HepG2 (cell line): ENCODE measurements at regions not wholly inside any gene's neighbourhood (a gene's known extent, or its start where the extent isn't known, plus 50 kb on each side); places are given as distances from the start of the nearest gene placed in this dataset.

Experiments used
- ATAC-seq: fragments of 200-7000 bp; cut with Tn5 transposase; 3 replicates; pipeline ENCODE4 v1.9.1; 2020; ENCODE audit warnings: mild to moderate bottlenecking, moderate library complexity
- BruUV-seq: library from RNA; stranded (reverse); fragments of 400-500 nt; replicated peaks from 2 replicates; lab custom pipeline; 2021; lab: Mats Ljungman, UMichigan
- CTCF ChIA-PET: fragments of 300-600 bp; formaldehyde crosslinking; extraction: SDS; loops from one replicate; lab custom pipeline; 2021; ENCODE audit warnings: low total read pairs, inconsistent platforms, low intra/inter-chr PET ratio; lab: Yijun Ruan, JAX
- POLR2A ChIA-PET: fragments of 350-600 bp; sonication (Branson Sonifier 250); formaldehyde crosslinking; loops from one replicate; lab custom pipeline; 2020; ENCODE audit warnings: antibody characterized with exemption, inconsistent platforms; lab: Yijun Ruan, JAX
- DNase-seq: peaks from one replicate; pipeline ENCODE4 v3.0.0-alpha.2; 2015; ENCODE audit warnings: low spot score
- FAIRE-seq: peaks from 3 replicates; lab custom pipeline; 2011; peaks lifted over from hg19 to GRCh38; lab: Jason Lieb, UNC
- H2AFZ ChIP-seq: one replicate; pipeline ENCODE4 v1.6.1; 2011; ENCODE audit warnings: low read length, inconsistent platforms
- H3K27ac ChIP-seq: fragments of 300-600 bp; 3 replicates; pipeline ENCODE4 v1.8.0; 2011; ENCODE audit warnings: mixed run types, mild to moderate bottlenecking, mixed read lengths, low read length, inconsistent platforms; ENCODE audit not compliant: insufficient read depth; ENCODE audit errors: extremely low read length
- H3K27me3 ChIP-seq, 2 experiments: fragments of 200-600 bp in 1 of 2; 2 replicates in 1 of 2; 3 replicates in 1 of 2; pipeline versions ENCODE4 v1.6.0 to v1.8.0; 2011; ENCODE audit warnings: low read length in 2 of 2, mild to moderate bottlenecking in 2 of 2, moderate library complexity in 2 of 2, inconsistent platforms in 1 of 2; ENCODE audit not compliant: insufficient read depth in 2 of 2, control insufficient read depth in 1 of 2
- H3K36me3 ChIP-seq, 2 experiments: fragments of 200-600 bp in 1 of 2; replicated peaks in 1 of 2; 2 replicates in 1 of 2; 3 replicates in 1 of 2; pipeline versions ENCODE4 v1.5.1 to v1.8.0; 2011; ENCODE audit warnings: low read length in 2 of 2, inconsistent platforms in 1 of 2; ENCODE audit not compliant: insufficient read depth in 2 of 2, control insufficient read depth in 1 of 2
- H3K4me1 ChIP-seq: 2 replicates; pipeline ENCODE4 v1.5.1; 2012; ENCODE audit warnings: low read length, inconsistent platforms; ENCODE audit not compliant: insufficient read depth
- H3K4me2 ChIP-seq: 2 replicates; pipeline ENCODE4 v1.6.0; 2011; ENCODE audit warnings: low read depth, low read length, inconsistent platforms
- H3K4me3 ChIP-seq, 3 experiments: fragments of 200-600 bp in 1 of 3; sonication (generic), shearing (Covaris generic) in 1 of 3; replicated peaks in 1 of 3; 2 replicates each; pipeline ENCODE4 v1.5.1; 2011 to 2016; ENCODE audit warnings: low read length in 3 of 3, inconsistent platforms in 2 of 3, low read depth in 2 of 3, mild to moderate bottlenecking in 2 of 3, control low read depth in 1 of 3, mixed read lengths in 1 of 3; ENCODE audit not compliant: insufficient read depth in 1 of 3
- H3K79me2 ChIP-seq: one replicate; pipeline ENCODE4 v1.6.1; 2011; ENCODE audit warnings: low read length, inconsistent platforms; ENCODE audit not compliant: insufficient read depth
- H3K9ac ChIP-seq: 2 replicates; pipeline ENCODE4 v1.6.0; 2011; ENCODE audit warnings: mild to moderate bottlenecking, low read depth, low read length, inconsistent platforms; ENCODE audit not compliant: insufficient read depth
- H3K9me3 ChIP-seq: 2 replicates; pipeline ENCODE4 v1.5.1; 2012; ENCODE audit warnings: mild to moderate bottlenecking, low read length
- H4K20me1 ChIP-seq: 2 replicates; pipeline ENCODE4 v1.6.0; 2011; ENCODE audit warnings: inconsistent platforms, mild to moderate bottlenecking, low read length, moderate library complexity; ENCODE audit not compliant: insufficient read depth
- ARNTL ChIP-seq: sonication (generic); formaldehyde crosslinking; IDR thresholded peaks from 2 replicates; pipeline ENCODE4 v1.4.0; 2020; ENCODE audit warnings: mild to moderate bottlenecking, missing genetic modification reagents
- HCFC1 ChIP-seq: fragments of 150-350 bp; IDR thresholded peaks from 2 replicates; pipeline ENCODE4 v1.6.1; 2014; ENCODE audit warnings: low read depth, low read length
- HOXA9 ChIP-seq: sonication (generic); formaldehyde crosslinking; IDR thresholded peaks from 2 replicates; pipeline ENCODE4 v1.8.1; 2022; ENCODE audit warnings: missing genetic modification reagents, mild to moderate bottlenecking, moderate library complexity, borderline replicate concordance
- JUN ChIP-seq: sonication (generic); formaldehyde crosslinking; IDR thresholded peaks from 2 replicates; pipeline ENCODE4 v1.4.0; 2020; ENCODE audit warnings: mild to moderate bottlenecking, missing genetic modification reagents
- SALL1 ChIP-seq: sonication (generic); formaldehyde crosslinking; IDR thresholded peaks from 2 replicates; pipeline ENCODE4 v1.8.0; 2022; ENCODE audit warnings: mild to moderate bottlenecking, missing genetic modification reagents
- SMAD1 ChIP-seq: sonication (generic); formaldehyde crosslinking; IDR thresholded peaks from 2 replicates; pipeline ENCODE4 v1.4.0; 2020; ENCODE audit warnings: missing genetic modification reagents, low read depth, mild to moderate bottlenecking, borderline replicate concordance
- SP1 ChIP-seq, 2 experiments: fragments of 450-650 bp in 1 of 2; sonication (generic) in 1 of 2; formaldehyde crosslinking in 1 of 2; IDR thresholded peaks; 2 replicates each; pipeline versions ENCODE4 v1.4.0 to v1.6.1; 2016 to 2020; ENCODE audit warnings: missing genetic modification reagents in 1 of 2
- ZNF326 ChIP-seq: sonication (generic); formaldehyde crosslinking; IDR thresholded peaks from 2 replicates; pipeline ENCODE4 v1.4.0; 2020; ENCODE audit warnings: missing genetic modification reagents, borderline replicate concordance
- ZNF354B ChIP-seq: sonication (generic); formaldehyde crosslinking; IDR thresholded peaks from 2 replicates; pipeline ENCODE4 v1.8.0; 2022; ENCODE audit warnings: mild to moderate bottlenecking, missing genetic modification reagents
- ZNF446 ChIP-seq: sonication (generic); formaldehyde crosslinking; IDR thresholded peaks from 2 replicates; pipeline ENCODE4 v1.5.0; 2020; ENCODE audit warnings: mild to moderate bottlenecking, missing genetic modification reagents
- ZNF484 ChIP-seq: sonication (generic); formaldehyde crosslinking; IDR thresholded peaks from 2 replicates; pipeline ENCODE4 v1.5.1; 2020; ENCODE audit warnings: mild to moderate bottlenecking, low read depth, missing genetic modification reagents, borderline replicate concordance
- ZNF782 ChIP-seq: sonication (generic); formaldehyde crosslinking; IDR thresholded peaks from 2 replicates; pipeline ENCODE4 v1.4.0; 2020; ENCODE audit warnings: missing genetic modification reagents, mild to moderate bottlenecking, borderline replicate concordance
- ZNF878 ChIP-seq: sonication (generic); formaldehyde crosslinking; IDR thresholded peaks from 2 replicates; pipeline ENCODE4 v1.8.1; 2023; ENCODE audit warnings: mild to moderate bottlenecking, missing genetic modification reagents, moderate library complexity
- ZSCAN9 ChIP-seq: IDR thresholded peaks from 2 replicates; pipeline ENCODE4 v1.6.1; 2016; ENCODE audit warnings: borderline replicate concordance
- WGBS: methylation state at CpG from one replicate; pipeline ENCODE4 v1.1.6; 2017; ENCODE audit warnings: low lambda C conversion rate; 5-methylcytosine and 5-hydroxymethylcytosine counted together
- in situ Hi-C: cut with HindIII; loops from 2 replicates; pipeline ENCODE4 v1.10.0; 2017; ENCODE audit warnings: low pct_unique_long_range_greater_than_20kb; ENCODE audit not compliant: extremely low pct_ligation_motif_present
- intact Hi-C: fragments of 100-400 bp; cut with micrococcal nuclease; formaldehyde crosslinking; loops from one replicate; pipeline ENCODE4 v1.10.0; 2022; ENCODE audit not compliant: unreplicated experiment
- TF ChIP-seq, protein P1 (sequence below): sonication (generic); formaldehyde crosslinking; IDR thresholded peaks from 2 replicates; pipeline ENCODE4 v1.8.1; 2022; ENCODE audit warnings: low read depth, mild to moderate bottlenecking, missing genetic modification reagents
- TF ChIP-seq, protein P2 (sequence below): sonication (generic); formaldehyde crosslinking; IDR thresholded peaks from 2 replicates; pipeline ENCODE4 v1.4.0; 2020; ENCODE audit warnings: missing genetic modification reagents
- TF ChIP-seq, protein P3 (sequence below): sonication (generic); formaldehyde crosslinking; IDR thresholded peaks from 2 replicates; pipeline ENCODE4 v1.5.1; 2020; ENCODE audit warnings: missing genetic modification reagents, mild to moderate bottlenecking, borderline replicate concordance

DNA sequence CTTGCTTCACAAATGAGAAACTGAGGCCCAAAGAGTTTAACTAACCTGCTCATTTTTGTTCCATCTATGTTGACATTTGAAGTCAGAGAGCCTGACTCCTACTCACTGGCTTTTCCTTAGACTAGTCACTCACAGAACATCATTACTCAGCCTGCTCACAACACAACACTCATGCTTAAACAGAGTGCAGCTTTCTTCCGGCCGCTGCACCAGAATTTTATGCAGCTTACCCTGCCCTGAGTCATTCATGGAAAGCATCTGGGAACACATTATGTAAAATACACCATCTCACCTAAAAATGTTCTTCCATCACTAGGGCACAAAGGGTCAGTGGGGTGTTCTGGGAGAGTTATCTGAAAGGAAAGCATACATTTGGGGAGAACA, 303.4 kb downstream of the SPRY2 start (continued):
- TF ChIP-seq, protein P1, sequence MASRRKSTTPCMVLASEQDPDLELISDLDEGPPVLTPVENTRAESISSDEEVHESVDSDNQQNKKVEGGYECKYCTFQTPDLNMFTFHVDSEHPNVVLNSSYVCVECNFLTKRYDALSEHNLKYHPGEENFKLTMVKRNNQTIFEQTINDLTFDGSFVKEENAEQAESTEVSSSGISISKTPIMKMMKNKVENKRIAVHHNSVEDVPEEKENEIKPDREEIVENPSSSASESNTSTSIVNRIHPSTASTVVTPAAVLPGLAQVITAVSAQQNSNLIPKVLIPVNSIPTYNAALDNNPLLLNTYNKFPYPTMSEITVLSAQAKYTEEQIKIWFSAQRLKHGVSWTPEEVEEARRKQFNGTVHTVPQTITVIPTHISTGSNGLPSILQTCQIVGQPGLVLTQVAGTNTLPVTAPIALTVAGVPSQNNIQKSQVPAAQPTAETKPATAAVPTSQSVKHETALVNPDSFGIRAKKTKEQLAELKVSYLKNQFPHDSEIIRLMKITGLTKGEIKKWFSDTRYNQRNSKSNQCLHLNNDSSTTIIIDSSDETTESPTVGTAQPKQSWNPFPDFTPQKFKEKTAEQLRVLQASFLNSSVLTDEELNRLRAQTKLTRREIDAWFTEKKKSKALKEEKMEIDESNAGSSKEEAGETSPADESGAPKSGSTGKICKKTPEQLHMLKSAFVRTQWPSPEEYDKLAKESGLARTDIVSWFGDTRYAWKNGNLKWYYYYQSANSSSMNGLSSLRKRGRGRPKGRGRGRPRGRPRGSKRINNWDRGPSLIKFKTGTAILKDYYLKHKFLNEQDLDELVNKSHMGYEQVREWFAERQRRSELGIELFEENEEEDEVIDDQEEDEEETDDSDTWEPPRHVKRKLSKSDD: no peak
- TF ChIP-seq ZSCAN9 (CRISPR knock-in tag): no peak
- no peak for TF ChIP-seq ZNF326 (CRISPR knock-in tag)
- TF ChIP-seq, protein P2, sequence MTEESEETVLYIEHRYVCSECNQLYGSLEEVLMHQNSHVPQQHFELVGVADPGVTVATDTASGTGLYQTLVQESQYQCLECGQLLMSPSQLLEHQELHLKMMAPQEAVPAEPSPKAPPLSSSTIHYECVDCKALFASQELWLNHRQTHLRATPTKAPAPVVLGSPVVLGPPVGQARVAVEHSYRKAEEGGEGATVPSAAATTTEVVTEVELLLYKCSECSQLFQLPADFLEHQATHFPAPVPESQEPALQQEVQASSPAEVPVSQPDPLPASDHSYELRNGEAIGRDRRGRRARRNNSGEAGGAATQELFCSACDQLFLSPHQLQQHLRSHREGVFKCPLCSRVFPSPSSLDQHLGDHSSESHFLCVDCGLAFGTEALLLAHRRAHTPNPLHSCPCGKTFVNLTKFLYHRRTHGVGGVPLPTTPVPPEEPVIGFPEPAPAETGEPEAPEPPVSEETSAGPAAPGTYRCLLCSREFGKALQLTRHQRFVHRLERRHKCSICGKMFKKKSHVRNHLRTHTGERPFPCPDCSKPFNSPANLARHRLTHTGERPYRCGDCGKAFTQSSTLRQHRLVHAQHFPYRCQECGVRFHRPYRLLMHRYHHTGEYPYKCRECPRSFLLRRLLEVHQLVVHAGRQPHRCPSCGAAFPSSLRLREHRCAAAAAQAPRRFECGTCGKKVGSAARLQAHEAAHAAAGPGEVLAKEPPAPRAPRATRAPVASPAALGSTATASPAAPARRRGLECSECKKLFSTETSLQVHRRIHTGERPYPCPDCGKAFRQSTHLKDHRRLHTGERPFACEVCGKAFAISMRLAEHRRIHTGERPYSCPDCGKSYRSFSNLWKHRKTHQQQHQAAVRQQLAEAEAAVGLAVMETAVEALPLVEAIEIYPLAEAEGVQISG (CRISPR knock-in tag): no peak
- no peak for TF ChIP-seq ZNF782 (CRISPR knock-in tag)

DNA sequence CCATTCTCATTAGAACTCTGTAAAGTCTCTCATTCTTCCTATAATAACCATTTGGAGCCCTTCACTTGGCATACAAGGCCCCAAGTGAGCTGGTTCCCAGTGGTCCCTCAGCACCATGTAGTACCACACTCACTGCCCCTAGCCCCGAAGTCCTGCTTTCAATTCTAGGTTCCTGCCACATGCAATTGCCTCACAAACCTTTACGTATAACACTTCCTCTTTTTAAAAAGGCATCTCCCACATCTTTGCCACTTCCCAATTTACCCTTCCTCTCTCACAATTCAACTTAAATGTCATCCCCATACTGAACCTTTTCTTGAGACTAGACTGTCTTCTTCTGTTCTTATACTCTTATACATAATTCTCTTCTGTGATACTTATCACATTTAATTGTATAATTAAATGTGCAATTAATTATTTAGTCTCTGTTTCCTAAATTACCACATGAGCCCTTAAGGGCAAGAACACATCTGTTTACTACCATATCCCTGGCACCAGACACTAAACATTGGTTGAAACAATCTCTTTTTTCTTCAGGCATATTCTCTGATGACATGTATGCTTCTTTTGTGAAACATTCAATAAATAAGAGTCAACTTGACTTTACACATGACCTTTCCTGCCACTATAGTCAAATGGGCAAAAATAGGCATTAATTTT, 304.0 kb downstream of the SPRY2 start:
- Histone ChIP-seq H3K4me2 (no peak overlapping the region), H3K79me2 (no peaks in the 10 kb centered on the region), H3K36me3 (no peaks in the 10 kb centered on the region), H3K27ac (no peak overlapping the region), H3K9ac (no peak overlapping the region), H2AFZ (no peak overlapping the region), H3K27me3 (no peaks in the 10 kb centered on the region), H3K4me1 (no peaks in the 10 kb centered on the region), H3K4me3 (no peak overlapping the region), H4K20me1 (no peaks in the 10 kb centered on the region), H3K9me3 (no peaks in the 10 kb centered on the region; the same call in 1 of the 2 replicates)
- no TSS peak for BruUV-seq
- ChIA-PET CTCF (no interaction called here), POLR2A (no interaction called here)
- intact Hi-C loops (no loop called here), in situ Hi-C loops (no loop called here)
- ATAC-seq: no peak
- WGBS: 29% methylated on average over 2 of the region's 2 CpGs
- FAIRE-seq: no peak
- no peak for DNase-seq
- TF ChIP-seq ZNF446 (CRISPR knock-in tag): no peak
- TF ChIP-seq ZNF484 (CRISPR knock-in tag): no peak
- no peak for TF ChIP-seq ZNF354B (CRISPR knock-in tag)
- no peak for TF ChIP-seq ARNTL
- no peak for TF ChIP-seq ZNF878 (CRISPR knock-in tag)
- TF ChIP-seq, protein P3, sequence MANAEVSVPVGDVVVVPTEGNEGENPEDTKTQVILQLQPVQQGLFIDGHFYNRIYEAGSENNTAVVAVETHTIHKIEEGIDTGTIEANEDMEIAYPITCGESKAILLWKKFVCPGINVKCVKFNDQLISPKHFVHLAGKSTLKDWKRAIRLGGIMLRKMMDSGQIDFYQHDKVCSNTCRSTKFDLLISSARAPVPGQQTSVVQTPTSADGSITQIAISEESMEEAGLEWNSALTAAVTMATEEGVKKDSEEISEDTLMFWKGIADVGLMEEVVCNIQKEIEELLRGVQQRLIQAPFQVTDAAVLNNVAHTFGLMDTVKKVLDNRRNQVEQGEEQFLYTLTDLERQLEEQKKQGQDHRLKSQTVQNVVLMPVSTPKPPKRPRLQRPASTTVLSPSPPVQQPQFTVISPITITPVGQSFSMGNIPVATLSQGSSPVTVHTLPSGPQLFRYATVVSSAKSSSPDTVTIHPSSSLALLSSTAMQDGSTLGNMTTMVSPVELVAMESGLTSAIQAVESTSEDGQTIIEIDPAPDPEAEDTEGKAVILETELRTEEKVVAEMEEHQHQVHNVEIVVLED (CRISPR knock-in tag): no peak
- TF ChIP-seq SP1 (IDR thresholded peaks at IDR 0.05): no peak
- no peak for TF ChIP-seq SP1 (CRISPR knock-in tag; IDR thresholded peaks at IDR 0.05)
- no peak for TF ChIP-seq SALL1 (CRISPR knock-in tag)
- TF ChIP-seq JUN (CRISPR knock-in tag): no peak
- TF ChIP-seq HCFC1: no peak
- TF ChIP-seq HOXA9 (CRISPR knock-in tag): no peak
- TF ChIP-seq SMAD1 (CRISPR knock-in tag): no peak
